Cardiac septum (tissue), 1 donor: ENCODE measurements at regions not wholly inside any gene's neighbourhood (a gene's known extent, or its start where the extent isn't known, plus 50 kb on each side); places are given as distances from the start of the nearest gene placed in this dataset.

Source experiments
- DNase-seq: peaks from one replicate; pipeline ENCODE4 v3.0.0-alpha.2; 2020; ENCODE audit warnings: low spot score
- intact Hi-C: fragments of 100-400 bp; cut with DNase I; formaldehyde crosslinking; loops from one replicate; pipeline ENCODE4 v1.14.0; 2022
- donor health status: DM: no; HTN: no; CAD: no.

- DNase-seq, result no peak
- intact Hi-C loops, result no loop called here
Observed at GRCh38 chr5:81914696-81915095, 57.1 kb upstream of the ATG10 start.

- DNase-seq, result no peak
- intact Hi-C loops, result no loop called here
Observed at GRCh38 chr5:81912933-81913332, 58.9 kb upstream of the ATG10 start.

- no peak for DNase-seq
- intact Hi-C loops, result no loop called here
Observed at GRCh38 chr5:81909677-81910076, 62.1 kb upstream of the ATG10 start.

GRCh38 chr5:81908771-81909170, 63.1 kb upstream of the ATG10 start:
- intact Hi-C loops, result no loop called here
- no peak for DNase-seq

- intact Hi-C loops, result no loop called here
- no peak for DNase-seq
Observed at GRCh38 chr5:81908044-81908443, 63.8 kb upstream of the ATG10 start.

- no peak for DNase-seq
Observed at GRCh38 chr5:81907012-81907635, 64.7 kb upstream of the ATG10 start.

GRCh38 chr5:81906086-81906485, 65.7 kb upstream of the ATG10 start:
- no peak for DNase-seq
- intact Hi-C loops, result no loop called here

More at GRCh38 chr5:81907012-81907635, 64.7 kb upstream of the ATG10 start:
- intact Hi-C loops, result no loop called here

- intact Hi-C loops, result no loop called here
- no peak for DNase-seq
Observed at GRCh38 chr5:81904861-81905260, 67.0 kb upstream of the ATG10 start.

- DNase-seq, result no peak
Observed at GRCh38 chr5:81904166-81904565, 67.7 kb upstream of the ATG10 start.

GRCh38 chr5:81901586-81901985, 70.2 kb upstream of the ATG10 start:
- intact Hi-C loops, result no loop called here
- no peak for DNase-seq

More at GRCh38 chr5:81904166-81904565, 67.7 kb upstream of the ATG10 start:
- intact Hi-C loops, result no loop called here

GRCh38 chr5:81899123-81899522, 72.7 kb upstream of the ATG10 start:
- intact Hi-C loops, result no loop called here
- DNase-seq, result no peak

GRCh38 chr5:81898403-81898802, 73.4 kb upstream of the ATG10 start:
- DNase-seq, result no peak
- intact Hi-C loops, result no loop called here

GRCh38 chr5:81896764-81897163, 75.1 kb upstream of the ATG10 start:
- intact Hi-C loops, result no loop called here
- DNase-seq, result no peak

GRCh38 chr5:81895307-81895706, 76.5 kb upstream of the ATG10 start:
- DNase-seq, result no peak
- intact Hi-C loops, result no loop called here

- intact Hi-C loops, result no loop called here
Observed at GRCh38 chr5:81893961-81894360, 77.9 kb upstream of the ATG10 start.

GRCh38 chr5:81884871-81885270, 87.0 kb upstream of the ATG10 start:
- intact Hi-C loops, result no loop called here
- DNase-seq, result no peak

More at GRCh38 chr5:81893961-81894360, 77.9 kb upstream of the ATG10 start:
- no peak for DNase-seq

- no peak for DNase-seq
- intact Hi-C loops, result no loop called here
Observed at GRCh38 chr5:81883371-81883770, 88.5 kb upstream of the ATG10 start.

- no peak for DNase-seq
- intact Hi-C loops, result no loop called here
Observed at GRCh38 chr5:81881595-81881994, 90.2 kb upstream of the ATG10 start.

GRCh38 chr5:81879936-81880335, 91.9 kb upstream of the ATG10 start:
- intact Hi-C loops, result no loop called here
- no peak for DNase-seq

GRCh38 chr5:81878333-81878732, 93.5 kb upstream of the ATG10 start:
- intact Hi-C loops, result no loop called here
- no peak for DNase-seq

GRCh38 chr5:81866994-81867393, 104.8 kb upstream of the ATG10 start:
- no peak for DNase-seq
- intact Hi-C loops, result no loop called here

- no peak for DNase-seq
- intact Hi-C loops, result no loop called here
Observed at GRCh38 chr5:81860778-81861177, 109.9 kb upstream of the SSBP2 start.
